ENCODE measurements at regions not wholly inside any gene's neighbourhood (a gene's known extent, or its start where the extent isn't known, plus 50 kb on each side); places are given as distances from the start of the nearest gene placed in this dataset.

DNA sequence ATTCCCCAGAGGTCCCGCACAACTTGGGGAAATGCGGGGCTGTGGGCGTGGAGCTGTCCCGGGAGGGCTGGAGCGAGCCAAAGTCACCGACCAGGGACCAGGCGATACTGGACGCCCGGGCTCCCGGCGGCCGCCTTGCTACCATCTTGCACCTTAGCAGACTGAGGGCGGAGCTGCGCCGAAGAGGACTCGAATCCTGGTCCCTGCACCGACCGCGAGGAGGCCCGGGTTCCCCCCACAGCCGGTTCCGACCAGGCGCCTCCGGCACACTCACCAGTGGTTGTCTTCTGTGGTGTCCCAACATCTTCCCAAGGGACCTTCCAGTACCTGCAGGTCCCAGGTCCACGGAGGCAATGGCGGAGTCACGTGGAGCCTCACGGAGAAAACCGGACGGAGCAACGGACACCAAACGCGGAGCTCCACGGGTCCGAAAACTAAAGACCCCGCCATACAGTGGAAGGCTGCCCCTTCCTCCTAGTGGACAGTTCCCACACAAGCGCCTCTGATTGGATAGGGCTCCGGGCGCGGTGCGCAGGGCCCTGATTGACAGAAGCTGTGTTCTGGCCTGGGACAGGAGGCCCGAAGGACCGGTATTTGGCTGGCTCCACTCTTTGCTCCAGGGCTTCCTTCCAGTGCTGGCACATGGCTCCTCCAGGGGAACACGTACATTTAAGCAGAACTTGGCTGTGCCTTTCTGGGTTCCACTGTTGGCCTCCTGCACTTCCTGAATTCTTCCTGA lies 124.6 kb upstream of the ZNF479 start:
- DNase-seq = no peak

DNA sequence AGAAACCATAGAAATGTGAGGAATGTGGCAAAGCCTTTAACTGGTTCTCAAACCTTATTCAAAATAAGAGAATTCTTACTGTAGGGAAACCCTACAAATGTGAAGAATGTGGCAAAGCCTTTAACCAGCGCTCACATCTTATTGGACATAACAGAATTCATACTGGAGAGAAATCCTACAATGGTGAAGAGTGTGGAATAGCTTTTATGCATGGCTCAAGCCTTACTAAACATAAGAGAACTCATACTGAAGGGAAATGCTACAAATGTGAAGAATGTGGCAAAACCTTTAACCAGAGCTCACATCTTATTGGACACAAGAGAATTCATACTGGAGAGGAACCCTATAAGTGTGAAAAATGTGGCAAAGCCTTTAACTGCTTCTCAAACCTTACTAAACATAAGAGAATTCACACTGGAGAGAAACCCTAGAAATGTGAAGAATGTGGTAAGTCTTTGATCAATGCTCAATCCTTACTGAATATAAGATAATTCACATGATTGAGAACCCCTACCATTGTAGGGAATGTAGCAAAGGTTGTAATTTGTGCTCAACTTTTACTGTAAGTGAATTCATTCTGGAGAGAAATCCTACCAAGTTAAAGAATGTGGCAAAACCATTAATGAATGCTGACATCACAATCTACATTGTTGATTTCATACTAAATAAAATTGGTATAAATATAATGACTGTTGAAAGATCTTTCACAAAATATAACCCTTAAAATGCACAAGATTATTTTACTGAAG lies 142.5 kb upstream of the ZNF479 start:
- no peak for DNase-seq

DNA sequence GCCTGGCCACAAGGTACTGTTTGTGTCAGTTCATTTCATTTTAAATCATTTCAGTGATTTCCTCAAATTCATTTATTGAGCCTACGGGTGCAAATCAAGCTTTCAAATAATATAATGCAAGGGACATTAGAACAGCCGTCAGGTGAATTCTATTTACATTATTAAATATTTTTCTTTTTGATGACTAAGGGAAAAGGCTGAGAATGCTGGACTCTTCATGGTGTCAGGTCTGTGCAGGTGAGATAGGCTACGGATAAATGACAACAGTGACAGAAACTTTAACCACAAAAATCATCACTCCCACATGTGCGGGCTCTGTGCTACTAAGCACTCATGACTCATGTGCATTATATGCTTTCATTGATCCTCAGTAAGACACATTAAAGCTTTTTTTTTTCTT lies 149.2 kb upstream of the ZNF716 start:
- no peak for DNase-seq

DNA sequence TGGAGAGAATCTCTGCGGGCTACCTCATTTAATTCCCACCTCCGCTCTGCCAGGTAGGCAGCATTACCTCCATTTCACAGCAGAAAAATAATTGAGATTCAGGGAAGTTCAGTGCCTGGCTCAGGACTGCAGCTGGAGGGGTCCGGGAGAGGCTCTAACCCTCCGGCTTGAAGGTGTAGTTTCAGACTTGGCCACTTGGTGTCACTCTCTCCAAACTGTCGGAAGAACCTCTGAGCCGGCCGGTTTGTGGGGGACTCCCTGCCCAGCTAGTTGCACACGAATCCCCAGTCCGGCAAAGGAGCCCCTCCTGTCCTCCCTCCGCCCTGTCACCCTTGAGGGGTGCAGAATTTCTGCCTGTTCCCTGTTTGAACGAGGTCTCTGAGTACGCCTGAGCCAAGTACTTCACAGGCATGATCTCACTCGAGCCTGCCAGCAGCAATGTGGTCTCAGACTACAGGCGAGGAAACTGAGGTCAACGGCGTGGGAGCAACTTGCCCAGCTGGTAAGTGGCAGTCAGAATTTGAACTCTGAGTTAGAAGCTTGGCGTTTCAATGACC lies 144.7 kb upstream of the ZNF716 start:
- DNase-seq = no peak

DNA sequence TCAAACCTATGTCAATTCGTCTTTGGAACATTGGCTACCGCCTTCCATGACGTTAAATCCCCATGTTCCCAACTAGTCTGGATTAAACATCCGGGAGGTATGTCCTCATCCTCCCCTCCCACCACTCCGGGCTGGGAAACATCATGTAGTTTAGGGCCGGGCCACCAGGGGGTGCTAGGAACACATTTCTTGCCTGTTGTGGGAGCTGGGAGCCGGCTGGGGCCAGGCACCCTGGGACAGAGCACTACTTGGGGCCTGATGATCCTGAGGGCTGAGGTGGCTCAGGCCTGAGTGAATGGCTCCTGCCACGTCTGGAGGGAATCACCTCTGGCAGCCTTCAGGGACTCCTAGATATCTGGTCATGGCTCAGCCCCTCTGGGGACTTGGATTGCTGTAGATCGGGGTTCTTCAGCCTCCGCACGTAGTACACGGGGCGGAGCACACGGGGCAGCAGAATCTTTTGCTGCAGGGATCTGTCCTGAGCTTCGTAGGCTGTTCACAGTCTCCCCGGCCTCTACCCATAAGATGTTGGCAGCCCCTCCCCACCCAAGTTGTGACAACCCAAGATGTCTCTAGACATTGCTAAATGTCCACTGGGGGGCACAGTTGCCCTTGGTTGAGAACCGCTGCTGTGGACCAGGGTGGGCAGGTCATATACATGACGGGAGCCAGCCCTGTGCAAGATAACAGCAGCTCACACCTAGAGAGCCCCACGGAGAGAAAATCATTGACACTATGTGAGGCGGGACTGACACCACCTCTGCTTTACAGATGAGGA lies 141.2 kb upstream of the ZNF716 start:
- no peak for DNase-seq

DNA sequence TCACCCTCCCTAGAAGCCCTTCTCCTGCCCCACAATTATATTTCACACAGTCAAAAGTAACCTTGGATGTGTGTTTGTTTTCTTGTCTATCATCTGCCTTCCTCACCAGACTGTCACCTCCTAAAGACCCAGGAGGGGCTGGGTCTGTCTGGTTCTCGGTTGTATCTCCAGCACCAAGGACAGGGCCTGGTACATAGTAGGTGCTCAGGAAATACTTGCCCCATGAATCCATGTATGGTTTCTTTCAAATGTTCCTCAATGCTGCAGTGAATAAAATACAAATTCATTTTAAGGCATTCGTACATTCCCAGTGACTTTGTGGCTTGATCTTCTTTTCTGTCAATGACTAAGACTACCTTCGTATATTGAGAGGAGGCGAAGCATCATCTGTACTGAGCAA lies 122.9 kb upstream of the ZNF716 start:
- DNase-seq = no peak

- no peak for DNase-seq
These were observed 121.5 kb upstream of the ZNF716 start for GRCh38 chr7:57328457-57328856.

DNA sequence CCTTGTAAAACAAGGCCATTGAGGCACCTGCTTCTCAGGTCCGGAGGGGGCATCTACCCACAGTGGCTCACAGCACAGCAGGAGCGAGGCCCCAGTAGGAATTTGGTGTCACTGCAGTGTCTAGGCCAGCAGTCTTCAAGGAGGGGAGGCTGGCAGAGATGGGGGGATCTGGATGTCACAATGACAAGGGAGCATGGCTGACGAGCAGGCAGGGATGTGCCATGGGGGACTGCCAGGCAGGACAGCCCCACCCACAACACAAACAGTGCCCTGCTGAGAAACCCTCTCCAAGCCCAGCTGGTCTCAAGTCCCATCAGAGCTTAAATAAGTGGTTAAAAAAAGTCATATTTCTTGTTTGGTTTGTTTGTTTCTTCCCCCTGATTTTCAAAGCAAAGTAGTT lies 121.0 kb upstream of the ZNF716 start:
- DNase-seq = no peak

DNA sequence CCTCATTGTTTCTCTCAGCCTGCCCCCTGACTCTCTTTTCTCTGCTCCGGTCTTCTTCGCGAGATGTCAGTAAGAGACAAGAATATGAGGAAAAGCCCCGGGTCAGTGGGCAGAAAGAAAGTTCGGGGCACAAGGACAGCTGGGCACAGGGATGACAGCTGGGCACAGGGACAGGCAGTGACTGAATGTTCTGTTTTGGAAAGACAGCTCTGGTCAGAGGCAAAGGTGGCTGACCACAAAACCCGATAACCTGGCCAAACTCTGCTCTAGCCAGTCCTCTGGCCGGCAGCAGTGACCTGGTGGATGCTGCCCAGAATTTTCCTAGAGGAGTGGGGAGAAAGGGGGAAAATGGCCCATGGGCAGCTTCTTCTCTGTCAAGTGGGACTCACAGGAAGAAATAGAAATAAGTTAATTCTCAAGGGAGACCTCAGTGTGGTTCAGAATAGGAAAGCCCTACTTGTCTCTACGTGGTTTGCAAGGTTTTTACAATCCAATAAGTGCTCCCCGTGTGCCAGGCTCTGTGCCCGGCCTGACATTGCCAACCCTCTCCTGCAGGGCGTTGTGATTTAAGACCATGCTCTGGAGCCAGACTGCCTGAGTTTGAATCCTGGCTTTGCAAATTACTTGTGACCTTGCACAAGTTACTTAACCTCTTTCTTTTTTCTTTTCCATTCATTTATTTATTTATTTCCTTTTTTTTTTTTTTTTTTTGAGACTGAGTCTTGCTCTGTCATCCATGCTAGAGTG lies 110.6 kb upstream of the ZNF716 start:
- no peak for DNase-seq

- no peak for DNase-seq
These were observed 107.0 kb upstream of the ZNF716 start for GRCh38 chr7:57342954-57343353.

DNA sequence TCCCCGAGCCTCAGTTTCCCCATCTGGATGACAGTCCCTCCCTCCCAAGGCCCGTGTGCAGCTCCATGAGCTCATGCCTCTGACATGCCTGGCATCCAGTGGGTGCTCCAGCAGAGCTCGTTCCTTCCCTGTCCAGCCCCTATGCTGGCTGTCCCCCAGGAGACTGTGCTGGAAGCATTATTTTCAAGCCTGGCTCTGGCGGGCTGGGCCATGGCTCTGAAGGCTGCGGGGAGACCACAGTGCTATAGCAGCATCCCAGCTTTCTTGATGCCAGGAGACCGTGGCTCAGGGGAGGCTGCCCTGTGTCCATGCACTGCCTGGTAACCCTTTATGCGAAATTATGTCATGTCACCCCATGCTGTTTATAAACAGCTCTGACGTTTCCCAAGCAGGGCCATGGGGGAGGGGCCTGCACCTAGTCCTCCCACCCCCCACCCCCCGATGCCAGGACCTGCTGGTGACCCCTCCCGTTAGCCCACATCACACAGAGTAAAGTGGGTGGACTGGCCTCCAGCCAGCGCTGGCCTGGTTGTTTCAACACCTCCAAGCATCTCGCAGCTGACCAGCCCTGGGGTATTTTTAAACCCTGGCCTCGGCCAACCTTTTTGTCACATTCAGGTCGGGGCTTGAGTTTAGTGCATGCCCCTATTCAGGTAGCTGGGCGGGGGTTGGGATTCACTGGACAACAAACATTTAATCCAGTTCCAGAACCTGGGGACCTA lies 105.9 kb upstream of the ZNF716 start:
- no peak for DNase-seq

DNA sequence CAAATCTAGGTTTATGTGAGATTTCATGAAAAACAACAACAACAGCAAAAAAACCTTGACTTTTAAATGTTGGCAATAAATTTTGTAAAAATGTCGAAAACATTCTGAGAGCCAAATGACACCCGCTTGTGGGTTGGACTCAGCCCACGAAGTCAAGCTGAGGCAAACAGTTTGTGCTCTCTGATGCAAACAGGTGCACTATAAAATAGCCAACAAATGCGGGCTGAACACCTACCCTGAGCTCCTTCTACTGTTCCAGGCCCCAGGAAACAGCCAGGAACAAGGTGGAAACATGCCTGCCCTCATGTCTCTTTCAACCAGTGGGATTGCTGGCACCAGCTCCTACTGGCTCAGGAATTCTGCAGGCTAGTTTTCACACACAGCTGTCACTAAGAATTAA lies 105.0 kb upstream of the ZNF716 start:
- no peak for DNase-seq

GRCh38 chr7:57348646-57349269 lies 101.2 kb upstream of the ZNF716 start:
- DNase-seq = no peak

DNA sequence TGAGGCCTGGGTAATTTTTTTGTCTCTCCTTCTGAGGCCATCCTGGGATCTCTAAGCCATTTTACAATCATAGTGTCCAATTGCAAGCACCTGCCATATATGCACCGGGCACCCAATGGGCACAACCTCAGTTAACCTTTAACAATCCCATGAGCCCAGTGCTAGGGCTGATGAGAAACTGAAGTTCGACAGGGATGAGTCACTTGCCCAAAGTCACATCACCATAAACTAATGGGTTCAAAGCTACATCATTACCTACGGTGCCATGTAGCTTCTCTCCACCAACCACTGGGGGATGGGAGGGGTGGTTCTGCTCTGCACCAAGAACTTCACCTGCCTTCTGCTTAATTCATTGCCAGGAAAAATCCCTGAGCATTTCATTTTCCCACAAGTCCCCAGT lies 95.8 kb upstream of the ZNF716 start:
- no peak for DNase-seq

DNA sequence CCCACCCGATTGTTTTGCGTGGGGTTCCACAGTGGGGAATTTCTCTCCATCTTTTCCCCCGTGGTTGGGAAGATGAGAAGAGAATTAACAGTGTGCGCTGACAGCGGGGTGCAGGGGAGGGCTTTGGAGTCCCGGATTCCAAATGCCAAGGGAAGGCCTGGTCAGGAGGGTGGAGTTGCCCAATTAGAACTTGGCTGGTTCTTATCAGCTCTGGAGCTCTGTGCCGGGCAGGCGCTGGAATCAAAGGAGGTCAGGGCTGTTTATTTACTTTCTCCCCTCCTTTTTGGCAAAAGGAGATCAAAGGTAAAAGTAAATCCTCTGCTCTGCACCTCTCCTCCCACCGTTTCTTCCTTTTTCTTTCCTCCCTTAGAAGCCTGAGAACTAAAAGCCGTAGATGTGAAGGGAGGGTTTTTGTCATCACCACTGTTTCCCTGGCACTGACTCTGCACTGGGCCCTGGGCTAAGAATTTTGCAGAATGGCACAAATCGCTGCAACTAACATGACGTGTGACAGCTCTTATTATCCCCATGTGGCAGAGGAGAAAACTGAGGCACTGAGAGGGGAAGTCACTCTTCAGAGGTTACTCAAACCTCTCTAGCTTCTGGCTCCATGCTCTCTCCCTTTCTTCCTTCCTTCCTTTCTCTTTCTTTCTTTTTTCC lies 95.2 kb upstream of the ZNF716 start:
- DNase-seq = no peak

GRCh38 chr7:57361406-57361805 lies 88.6 kb upstream of the ZNF716 start:
- DNase-seq = no peak

DNA sequence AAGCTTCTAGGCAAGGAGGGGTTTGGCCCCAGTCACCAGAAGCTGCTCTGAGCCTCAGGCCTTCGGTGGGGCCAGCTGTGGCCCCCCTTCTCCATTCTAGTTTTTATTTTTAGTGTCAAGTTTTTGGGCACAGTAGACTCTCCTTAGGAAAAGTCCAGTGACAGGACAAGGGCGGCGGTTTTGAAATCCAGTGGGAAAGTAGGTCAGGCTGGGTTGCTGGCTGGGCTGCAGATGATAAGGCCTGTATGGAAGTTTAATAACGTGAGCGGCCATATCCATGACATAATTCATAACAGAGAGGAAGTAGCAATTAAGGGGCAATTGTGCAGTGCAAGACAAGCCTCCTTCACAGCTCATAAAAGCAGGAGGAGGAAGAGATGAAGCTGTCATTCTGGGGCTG lies 87.1 kb upstream of the ZNF716 start:
- DNase-seq = no peak

GRCh38 chr7:57363321-57363720 lies 86.7 kb upstream of the ZNF716 start:
- DNase-seq = no peak

DNA sequence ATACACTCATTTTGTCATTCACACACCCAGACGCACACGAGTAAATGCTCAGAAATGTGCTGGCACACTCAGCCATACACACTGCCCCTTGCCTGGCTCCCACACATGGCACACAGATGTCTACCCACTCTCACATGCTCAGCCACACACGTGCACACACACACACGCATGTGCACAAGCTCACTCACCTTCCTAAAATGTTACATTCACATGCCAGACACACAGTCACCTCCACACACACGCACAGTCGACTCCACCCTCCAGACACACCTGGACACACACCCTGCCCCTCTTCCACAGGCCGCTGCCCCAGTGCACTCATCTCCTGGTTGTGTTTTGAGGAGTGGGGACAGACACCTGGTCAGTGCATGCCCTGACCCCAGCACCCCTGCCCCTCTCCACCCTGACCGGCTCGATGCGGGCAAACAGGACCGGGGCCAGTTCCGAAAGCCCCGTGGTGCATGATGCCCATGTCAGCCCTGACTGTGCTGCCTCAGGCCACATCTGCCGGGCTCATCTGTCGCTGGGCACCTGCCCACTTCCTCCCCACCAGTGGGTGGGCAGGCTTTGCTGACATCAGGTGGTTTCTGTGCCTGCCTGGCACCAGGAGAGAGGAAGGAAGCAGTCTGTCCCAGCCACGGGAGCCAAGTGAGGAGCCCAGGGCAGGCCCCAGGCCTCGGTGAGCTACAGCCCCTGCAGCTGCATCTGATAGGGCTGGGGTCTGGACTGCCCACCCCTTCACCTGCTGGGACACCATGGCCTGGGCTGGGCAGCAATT lies 84.9 kb upstream of the ZNF716 start:
- no peak for DNase-seq

- DNase-seq = no peak
These were observed 82.8 kb upstream of the ZNF716 start for GRCh38 chr7:57367171-57367570.
